Caco-2 (cell line): ENCODE measurements at regions not wholly inside any gene's neighbourhood (a gene's known extent, or its start where the extent isn't known, plus 50 kb on each side); places are given as distances from the start of the nearest gene placed in this dataset.

ENCODE experiments used
- BruUV-seq: library from RNA; stranded (reverse); fragments of 400-500 nt; replicated peaks from 2 replicates; lab custom pipeline; 2021; lab: Mats Ljungman, UMichigan
- CTCF ChIA-PET: fragments of 300-600 bp; sonication (Branson Sonifier 250); formaldehyde crosslinking; loops from one replicate; lab custom pipeline; 2022; ENCODE audit warnings: antibody characterized with exemption; lab: Charles Lee
- POLR2A ChIA-PET: fragments of 300-600 bp; sonication (Branson Sonifier 250); formaldehyde crosslinking; loops from one replicate; lab custom pipeline; 2022; ENCODE audit warnings: antibody characterized with exemption; lab: Charles Lee
- DNase-seq, 2 experiments: peaks; one replicate each; pipeline versions ENCODE4 v3.0.0 to v3.0.0-alpha.2; 2020 to 2022
- H3K27me3 ChIP-seq: replicated peaks from 2 replicates; pipeline ENCODE4 v1.6.0; 2011; ENCODE audit warnings: low read length; ENCODE audit not compliant: control insufficient read depth, insufficient read depth
- H3K36me3 ChIP-seq: 2 replicates; pipeline ENCODE4 v1.5.1; 2011; ENCODE audit warnings: low read length; ENCODE audit not compliant: control insufficient read depth, insufficient read depth
- H3K4me1 ChIP-seq: fragments of 250-450 bp; sonication (Bioruptor Pico); 2 replicates; pipeline ENCODE4 v1.5.1; 2020; ENCODE audit warnings: mild to moderate bottlenecking
- H3K4me3 ChIP-seq: 2 replicates; pipeline ENCODE4 v1.5.1; 2011; ENCODE audit warnings: low read depth, mild to moderate bottlenecking, control low read depth, low read length
- H3K9me3 ChIP-seq: fragments of 250-450 bp; sonication (Bioruptor Pico); 2 replicates; pipeline ENCODE4 v1.5.1; 2020; ENCODE audit warnings: mild to moderate bottlenecking, moderate library complexity
- H3K27ac Mint-ChIP-seq: one replicate; pipeline ENCODE4 v1.8.0; 2022; ENCODE audit warnings: mixed read lengths; ENCODE audit not compliant: unreplicated experiment
- H3K27me3 Mint-ChIP-seq: one replicate; pipeline ENCODE4 v1.8.0; 2022; ENCODE audit warnings: mixed read lengths; ENCODE audit not compliant: insufficient read depth, unreplicated experiment
- H3K36me3 Mint-ChIP-seq: one replicate; pipeline ENCODE4 v1.8.0; 2022; ENCODE audit warnings: mild to moderate bottlenecking, mixed read lengths; ENCODE audit not compliant: insufficient read depth, unreplicated experiment
- H3K4me1 Mint-ChIP-seq: one replicate; pipeline ENCODE4 v1.8.0; 2022; ENCODE audit warnings: low read depth, mixed read lengths; ENCODE audit not compliant: unreplicated experiment
- H3K4me3 Mint-ChIP-seq: one replicate; pipeline ENCODE4 v1.8.0; 2022; ENCODE audit warnings: mild to moderate bottlenecking, moderate library complexity, mixed read lengths; ENCODE audit not compliant: unreplicated experiment
- H3K9me3 Mint-ChIP-seq: one replicate; pipeline ENCODE4 v1.8.0; 2022; ENCODE audit warnings: mixed read lengths; ENCODE audit not compliant: unreplicated experiment
- CTCF ChIP-seq, 2 experiments: fragments of 200-600 bp in 1 of 2; IDR thresholded peaks; 1 replicate in 1 of 2; 2 replicates in 1 of 2; pipeline versions ENCODE4 v1.5.1 to v1.8.0; 2011 to 2022; ENCODE audit warnings: antibody characterized with exemption in 1 of 2, control low read depth in 1 of 2, inconsistent platforms in 1 of 2, low read depth in 1 of 2, low read length in 1 of 2, mild to moderate bottlenecking in 1 of 2, moderate library complexity in 1 of 2; ENCODE audit not compliant: insufficient read depth in 1 of 2, severe bottlenecking in 1 of 2, unreplicated experiment in 1 of 2
- intact Hi-C: fragments of 100-400 bp; cut with micrococcal nuclease; formaldehyde crosslinking; loops from one replicate; pipeline ENCODE4 v1.10.0; 2022; ENCODE audit not compliant: unreplicated experiment

GRCh38 chr2:19697131-19697530 lies 204.7 kb downstream of the TTC32 start:
- H3K4me3 Mint-ChIP-seq, result no peak overlapping the region
- peaks cover 21% of the 10 kb centered on the region for H3K9me3 Mint-ChIP-seq
- Histone ChIP-seq H3K4me3 (no peak overlapping the region), H3K4me1 (no peaks in the 10 kb centered on the region), H3K27me3 (no peaks in the 10 kb centered on the region), H3K9me3 (no peaks in the 10 kb centered on the region; the same call in none of the 2 replicates), H3K36me3 (no peaks in the 10 kb centered on the region)
- no peaks in the 10 kb centered on the region for H3K4me1 Mint-ChIP-seq
- CTCF ChIA-PET, result no interaction called here
- BruUV-seq, result no TSS peak
- no peak for DNase-seq
- POLR2A ChIA-PET, result no interaction called here
- H3K27ac Mint-ChIP-seq, result no peak overlapping the region
- no peak for TF ChIP-seq CTCF (IDR thresholded peaks at IDR 0.05; ENCODE audit: insufficient read depth in 1 of 2, low read depth in 1 of 2, low read length in 1 of 2, severe bottlenecking in 1 of 2, unreplicated experiment in 1 of 2)
- no peaks in the 10 kb centered on the region for H3K36me3 Mint-ChIP-seq
- intact Hi-C loops, result no loop called here
- H3K27me3 Mint-ChIP-seq, result peaks cover 6% of the 10 kb centered on the region

- H3K27me3 Mint-ChIP-seq, result peaks cover 6% of the 10 kb centered on the region
- BruUV-seq, result no TSS peak
- H3K36me3 Mint-ChIP-seq, result no peaks in the 10 kb centered on the region
- DNase-seq, result no peak
- no peaks in the 10 kb centered on the region for H3K4me1 Mint-ChIP-seq
- no peaks in the 10 kb centered on the region for H3K36me3 ChIP-seq
- ChIA-PET CTCF (no interaction called here), POLR2A (no interaction called here)
- no peaks in the 10 kb centered on the region for H3K27me3 ChIP-seq
- H3K4me3 ChIP-seq, result no peak overlapping the region
- H3K4me3 Mint-ChIP-seq, result no peak overlapping the region
- intact Hi-C loops, result no loop called here
- no peaks in the 10 kb centered on the region; the same call in none of the 2 replicates for H3K9me3 ChIP-seq
- peaks cover 21% of the 10 kb centered on the region for H3K9me3 Mint-ChIP-seq
- H3K4me1 ChIP-seq, result no peaks in the 10 kb centered on the region
- no peak overlapping the region for H3K27ac Mint-ChIP-seq
- TF ChIP-seq CTCF (IDR thresholded peaks at IDR 0.05; ENCODE audit: insufficient read depth in 1 of 2, low read depth in 1 of 2, low read length in 1 of 2, severe bottlenecking in 1 of 2, unreplicated experiment in 1 of 2), result no peak
Observed at GRCh38 chr2:19695706-19696105, 206.1 kb downstream of the TTC32 start.

GRCh38 chr2:19691892-19692291 lies 209.9 kb downstream of the TTC32 start:
- peaks cover 10% of the 10 kb centered on the region for H3K27me3 Mint-ChIP-seq
- no peak for DNase-seq

More at GRCh38 chr2:19691892-19692291, 209.9 kb downstream of the TTC32 start:
- no peaks in the 10 kb centered on the region for H3K4me1 Mint-ChIP-seq
- H3K4me1 ChIP-seq, result no peaks in the 10 kb centered on the region
- H3K27ac Mint-ChIP-seq, result no peak overlapping the region
- intact Hi-C loops, result no loop called here
- BruUV-seq, result no TSS peak
- ChIA-PET POLR2A (no interaction called here), CTCF (interaction anchor here (0.5 kb wide), 1 partner anchor 187 kb away, joined by 4 read pairs; no protein-coding TSS in a partner anchor)
- no peak overlapping the region for H3K4me3 Mint-ChIP-seq
- H3K36me3 ChIP-seq, result no peaks in the 10 kb centered on the region
- TF ChIP-seq CTCF (IDR thresholded peaks at IDR 0.05; ENCODE audit: insufficient read depth in 1 of 2, low read depth in 1 of 2, low read length in 1 of 2, severe bottlenecking in 1 of 2, unreplicated experiment in 1 of 2), result no peak
- no peaks in the 10 kb centered on the region for H3K27me3 ChIP-seq
- H3K36me3 Mint-ChIP-seq, result no peaks in the 10 kb centered on the region
- H3K9me3 ChIP-seq, result no peaks in the 10 kb centered on the region; the same call in 1 of the 2 replicates
- peaks cover 11% of the 10 kb centered on the region for H3K9me3 Mint-ChIP-seq
- no peak overlapping the region for H3K4me3 ChIP-seq
